Activated CD8-positive, alpha-beta memory T cell treated with anti-CD3 and anti-CD28 coated beads, Interleukin-2, amount 10 ng/mL, durations not matched to agents 7 days and 5 days (primary cell): ENCODE measurements at regions not wholly inside any gene's neighbourhood (a gene's known extent, or its start where the extent isn't known, plus 50 kb on each side); places are given as distances from the start of the nearest gene placed in this dataset.
"Not testable (repeated sequence)": the region's sequence is repeated elsewhere in the genome, so short reads cannot be mapped to it uniquely, and the experiment has no call there.

ENCODE experiments used
- ATAC-seq: fragments of 150-1000 bp; cut with Tn5 transposase; one replicate; pipeline ENCODE4 v1.10.0; 2021; ENCODE audit warnings: moderate library complexity
- CTCF ChIA-PET: fragments of 350-600 bp; sonication (Branson Sonifier 250); formaldehyde crosslinking; loops from one replicate; lab custom pipeline; 2021; ENCODE audit warnings: antibody characterized with exemption; lab: Charles Lee
- DNase-seq: peaks from one replicate; pipeline ENCODE4 v3.0.0-alpha.2; 2020
- H3K27ac Mint-ChIP-seq: one replicate; pipeline ENCODE4 v1.8.0; 2021; ENCODE audit warnings: mild to moderate bottlenecking, mixed read lengths
- H3K27me3 Mint-ChIP-seq: one replicate; pipeline ENCODE4 v1.8.0; 2021; ENCODE audit warnings: mixed read lengths
- H3K36me3 Mint-ChIP-seq: one replicate; pipeline ENCODE4 v1.8.0; 2021; ENCODE audit warnings: mild to moderate bottlenecking, mixed read lengths
- H3K4me1 Mint-ChIP-seq: one replicate; pipeline ENCODE4 v1.8.0; 2021; ENCODE audit warnings: mixed read lengths
- H3K4me3 Mint-ChIP-seq: one replicate; pipeline ENCODE4 v1.8.0; 2021; ENCODE audit warnings: mild to moderate bottlenecking, moderate library complexity, mixed read lengths
- H3K9me3 Mint-ChIP-seq: one replicate; pipeline ENCODE4 v1.8.0; 2022; ENCODE audit warnings: low read depth, mixed read lengths

- H3K36me3 Mint-ChIP-seq, H3K9me3 Mint-ChIP-seq, ATAC-seq, DNase-seq, H3K27me3 Mint-ChIP-seq, H3K4me1 Mint-ChIP-seq, H3K4me3 Mint-ChIP-seq, H3K27ac Mint-ChIP-seq, CTCF ChIA-PET: not testable (repeated sequence)
These were observed 3078.6 kb downstream of the RPIA start for GRCh38 chr2:91770046-91770575.

GRCh38 chr2:91771604-91772003 is 3080.1 kb downstream of the RPIA start:
- H3K36me3 Mint-ChIP-seq, CTCF ChIA-PET, ATAC-seq, H3K4me1 Mint-ChIP-seq, H3K27ac Mint-ChIP-seq, H3K4me3 Mint-ChIP-seq, DNase-seq, H3K27me3 Mint-ChIP-seq, H3K9me3 Mint-ChIP-seq: not testable (repeated sequence)

DNA sequence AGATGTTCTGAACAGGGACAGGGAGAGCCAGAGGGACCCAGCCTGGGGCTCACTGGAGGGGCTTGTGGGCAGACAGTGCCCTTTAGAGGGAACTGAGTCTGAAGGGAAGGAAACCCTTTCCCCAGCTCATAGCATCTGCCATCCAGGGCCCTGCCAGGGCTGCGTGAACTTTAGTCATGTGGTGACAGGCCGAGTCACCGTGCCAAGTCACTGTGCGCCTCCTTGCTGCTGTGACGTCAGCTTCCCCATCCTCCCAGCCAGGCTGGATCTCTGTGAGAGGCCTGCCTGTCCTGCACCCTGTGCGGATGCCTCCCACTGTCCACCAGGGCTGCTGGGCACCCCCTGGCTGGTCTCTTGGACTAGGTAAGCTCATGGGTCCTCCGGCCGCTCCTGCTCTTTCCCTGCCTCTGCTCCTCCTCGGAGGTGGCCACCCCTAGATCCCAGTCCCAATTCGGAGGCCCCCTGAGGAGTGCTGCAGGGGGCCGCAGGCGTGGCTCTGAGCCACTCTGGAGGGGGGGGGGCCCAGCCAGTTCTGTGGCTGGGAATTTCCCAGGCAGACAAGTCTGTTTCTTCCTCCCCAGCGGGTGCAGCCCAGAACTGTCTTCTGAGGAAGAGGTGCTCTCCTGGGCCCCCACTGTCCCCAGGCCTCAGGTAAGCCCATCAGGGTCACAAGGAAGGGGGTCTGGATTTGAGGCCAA is 3080.9 kb downstream of the RPIA start:
- H3K9me3 Mint-ChIP-seq, H3K36me3 Mint-ChIP-seq, H3K27ac Mint-ChIP-seq, ATAC-seq, CTCF ChIA-PET, H3K27me3 Mint-ChIP-seq, H3K4me3 Mint-ChIP-seq, H3K4me1 Mint-ChIP-seq, DNase-seq: not testable (repeated sequence)

DNA sequence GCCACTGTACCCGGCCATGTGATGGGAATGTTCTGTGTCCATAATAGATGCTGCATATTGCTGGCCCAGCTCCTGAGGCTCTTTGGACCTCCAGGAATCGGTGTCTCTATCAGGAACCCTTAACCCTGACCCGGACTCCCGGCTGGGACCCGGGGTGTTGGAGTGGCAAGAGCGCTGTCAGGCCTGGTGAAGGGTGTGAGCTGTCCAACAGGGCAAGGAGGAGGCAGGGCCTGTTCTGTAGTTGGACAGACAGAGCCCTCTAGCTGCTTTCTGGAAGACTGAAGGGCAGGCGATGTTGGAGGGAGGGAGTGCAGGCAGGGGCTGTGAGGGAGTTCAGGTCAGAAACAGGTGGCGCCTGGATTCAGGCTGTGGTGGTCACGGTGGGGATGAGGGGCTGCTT is 3082.3 kb downstream of the RPIA start:
- CTCF ChIA-PET, H3K4me3 Mint-ChIP-seq, H3K4me1 Mint-ChIP-seq, ATAC-seq, H3K9me3 Mint-ChIP-seq, DNase-seq, H3K27ac Mint-ChIP-seq, H3K27me3 Mint-ChIP-seq, H3K36me3 Mint-ChIP-seq: not testable (repeated sequence)

- H3K27ac Mint-ChIP-seq, H3K9me3 Mint-ChIP-seq, H3K27me3 Mint-ChIP-seq, DNase-seq, H3K4me1 Mint-ChIP-seq, CTCF ChIA-PET, H3K4me3 Mint-ChIP-seq, H3K36me3 Mint-ChIP-seq, ATAC-seq: not testable (repeated sequence)
These were observed 3083.7 kb downstream of the RPIA start for GRCh38 chr2:91775193-91775592.

- H3K36me3 Mint-ChIP-seq, H3K27ac Mint-ChIP-seq, CTCF ChIA-PET, DNase-seq, H3K4me1 Mint-ChIP-seq, H3K4me3 Mint-ChIP-seq, H3K27me3 Mint-ChIP-seq, ATAC-seq, H3K9me3 Mint-ChIP-seq: not testable (repeated sequence)
These were observed 3088.9 kb downstream of the RPIA start for GRCh38 chr2:91780324-91780723.

DNA sequence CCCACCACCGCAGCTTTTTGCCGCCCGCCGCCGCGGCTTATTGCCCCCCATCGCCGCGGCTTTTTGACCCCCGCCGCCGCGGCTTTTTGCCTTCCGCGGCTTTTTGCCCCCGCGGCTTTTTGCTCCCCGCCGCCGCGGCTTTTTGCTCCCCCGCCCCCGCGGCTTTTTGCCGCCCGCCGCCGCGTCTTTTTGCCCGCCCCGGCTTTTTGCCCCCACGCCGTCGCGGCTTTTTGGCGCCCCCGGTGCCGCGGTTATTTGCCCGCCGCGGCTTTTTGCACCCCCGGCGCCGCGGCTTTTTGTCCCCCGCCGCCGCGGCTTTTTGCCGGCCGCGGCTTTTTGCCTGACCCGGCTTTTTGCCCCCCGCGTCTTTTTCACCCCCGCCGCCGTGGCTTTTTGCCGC is 3061.8 kb upstream of the TEKT4 start:
- H3K4me3 Mint-ChIP-seq, H3K36me3 Mint-ChIP-seq, ATAC-seq, H3K27me3 Mint-ChIP-seq, DNase-seq, H3K9me3 Mint-ChIP-seq, H3K4me1 Mint-ChIP-seq, CTCF ChIA-PET, H3K27ac Mint-ChIP-seq: not testable (repeated sequence)

GRCh38 chr2:91839904-91840868 is 3031.0 kb upstream of the TEKT4 start:
- no peaks in the 10 kb centered on the region for H3K36me3 Mint-ChIP-seq
- H3K27ac Mint-ChIP-seq = no peak overlapping the region
- no peak overlapping the region for H3K4me3 Mint-ChIP-seq
- H3K4me1 Mint-ChIP-seq = no peaks in the 10 kb centered on the region
- peaks cover 2% of the 10 kb centered on the region for H3K9me3 Mint-ChIP-seq
- H3K27me3 Mint-ChIP-seq = peaks cover 10% of the 10 kb centered on the region
- CTCF ChIA-PET = no interaction called here
- ATAC-seq (no peak), DNase-seq (no peak)

DNA sequence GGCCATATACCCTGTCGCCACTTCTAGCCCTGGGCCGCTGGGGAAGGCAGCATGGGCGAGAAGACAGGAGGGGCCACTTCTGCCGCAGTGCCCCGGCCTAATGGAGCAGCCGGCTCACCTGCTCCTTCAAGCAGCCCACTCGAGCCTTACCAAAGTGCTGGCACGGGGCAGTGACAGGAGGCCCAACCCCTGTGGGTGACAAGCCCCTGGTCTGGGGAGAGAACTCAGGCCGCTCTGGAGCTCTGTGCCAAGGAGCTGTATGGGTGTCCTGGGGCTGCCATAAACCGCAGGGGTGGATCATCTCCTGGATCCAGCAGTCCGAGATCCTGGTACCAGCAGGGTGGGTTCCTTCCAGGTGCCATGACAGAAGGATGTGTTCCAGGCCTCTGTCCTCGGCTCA is 3029.0 kb upstream of the TEKT4 start:
- not testable (repeated sequence) for ATAC-seq

DNA sequence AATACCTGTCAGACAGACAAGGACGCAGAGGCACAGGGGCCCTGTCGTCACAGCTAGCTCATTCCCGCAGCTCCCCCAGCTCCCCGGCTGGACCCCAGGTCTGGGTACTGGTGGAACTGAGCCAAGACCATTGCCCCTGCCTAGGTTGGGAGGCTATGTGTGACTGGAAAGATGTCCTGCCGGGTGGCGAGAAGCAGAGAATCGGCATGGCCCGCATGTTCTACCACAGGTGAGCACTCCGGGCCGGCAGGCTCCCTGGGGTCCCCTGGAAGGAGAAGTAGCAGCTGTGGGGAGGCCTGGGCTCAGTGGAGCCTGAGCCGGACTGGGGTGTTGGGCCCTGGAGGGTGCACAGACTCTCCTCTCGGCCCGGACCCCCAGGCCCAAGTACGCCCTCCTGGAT is 3028.3 kb upstream of the TEKT4 start:
- H3K27me3 Mint-ChIP-seq, H3K9me3 Mint-ChIP-seq, CTCF ChIA-PET, H3K4me3 Mint-ChIP-seq, H3K4me1 Mint-ChIP-seq, ATAC-seq, H3K36me3 Mint-ChIP-seq, H3K27ac Mint-ChIP-seq, DNase-seq: not testable (repeated sequence)

More for the DNA sequence above, 3029.0 kb upstream of the TEKT4 start:
- H3K27ac Mint-ChIP-seq, CTCF ChIA-PET, H3K4me1 Mint-ChIP-seq, H3K27me3 Mint-ChIP-seq, H3K36me3 Mint-ChIP-seq, H3K9me3 Mint-ChIP-seq, DNase-seq, H3K4me3 Mint-ChIP-seq: not testable (repeated sequence)

DNA sequence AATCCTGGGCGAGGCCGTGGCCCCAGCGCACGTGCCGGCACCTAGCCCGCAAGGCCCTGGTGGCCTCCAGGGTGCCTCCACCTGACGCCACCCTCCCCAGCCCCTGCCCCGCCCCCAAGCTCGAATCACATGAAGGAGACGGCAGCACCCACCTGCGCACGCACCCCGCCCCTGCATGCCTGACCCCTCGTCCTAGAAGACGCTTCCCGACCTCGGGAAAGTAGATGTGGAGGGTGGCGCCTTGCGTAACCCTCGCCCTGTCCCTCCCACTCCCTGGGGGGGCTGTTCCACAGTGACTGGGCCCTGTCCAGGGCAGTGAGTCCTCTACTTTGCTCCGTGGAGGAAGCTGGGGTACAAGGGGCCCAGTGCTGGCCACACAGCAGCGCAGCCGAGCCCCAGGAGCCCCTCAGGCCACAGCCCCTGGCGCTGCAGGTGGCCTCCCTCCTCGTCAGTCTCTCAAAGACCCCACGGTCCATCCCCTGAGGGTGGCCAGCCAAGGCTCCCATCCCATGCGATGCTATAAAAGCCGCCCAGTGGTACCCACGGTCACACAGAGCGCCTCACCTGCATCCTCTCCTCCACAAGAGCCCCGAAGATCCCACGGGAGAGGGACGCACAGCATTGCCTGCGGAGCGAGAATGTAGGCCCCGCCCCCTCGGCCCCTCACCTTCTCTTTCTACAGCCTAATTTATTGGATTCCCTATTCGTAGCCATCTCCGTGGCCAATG is 3027.3 kb upstream of the TEKT4 start:
- ATAC-seq, H3K4me3 Mint-ChIP-seq, H3K4me1 Mint-ChIP-seq, H3K27me3 Mint-ChIP-seq, H3K27ac Mint-ChIP-seq, DNase-seq, CTCF ChIA-PET, H3K36me3 Mint-ChIP-seq, H3K9me3 Mint-ChIP-seq: not testable (repeated sequence)

GRCh38 chr2:91844451-91844825 is 3026.8 kb upstream of the TEKT4 start:
- CTCF ChIA-PET, H3K27me3 Mint-ChIP-seq, ATAC-seq, H3K27ac Mint-ChIP-seq, H3K4me3 Mint-ChIP-seq, H3K4me1 Mint-ChIP-seq, H3K9me3 Mint-ChIP-seq, H3K36me3 Mint-ChIP-seq, DNase-seq: not testable (repeated sequence)

DNA sequence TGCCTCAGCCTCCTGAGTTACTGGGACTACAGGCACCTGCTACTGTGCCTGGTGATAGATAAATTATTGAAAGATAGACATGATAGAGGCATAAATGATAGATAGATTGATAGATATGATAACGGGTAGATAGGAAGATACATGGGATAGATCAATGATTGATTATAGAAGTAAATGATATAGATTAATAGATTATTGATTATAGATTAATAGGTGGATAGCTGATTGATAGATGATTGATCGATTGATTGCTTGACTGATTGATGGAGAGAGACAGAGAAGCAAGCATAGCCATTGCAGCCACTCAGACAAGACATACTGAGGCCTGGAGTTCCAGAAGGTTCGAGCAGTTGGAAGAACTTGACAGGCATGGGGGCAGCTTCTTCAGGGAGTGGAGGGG is 3024.8 kb upstream of the TEKT4 start:
- H3K4me3 Mint-ChIP-seq, H3K27ac Mint-ChIP-seq, H3K36me3 Mint-ChIP-seq, H3K27me3 Mint-ChIP-seq, CTCF ChIA-PET, ATAC-seq, DNase-seq, H3K4me1 Mint-ChIP-seq: not testable (repeated sequence)
- peaks cover 14% of the 10 kb centered on the region for H3K9me3 Mint-ChIP-seq
